ENCODE measurements at regions not wholly inside any gene's neighbourhood (a gene's known extent, or its start where the extent isn't known, plus 50 kb on each side); places are given as distances from the start of the nearest gene placed in this dataset.

- peak; percentile 30 to 45 (median 43); a peak in 5 of 6 replicates for TF ChIP-seq CTCF (IDR thresholded peaks at IDR 0.05 in 2 of 3, conservative IDR thresholded peaks at IDR 0.05 in 1 of 3; ENCODE audit: control insufficient read depth in 2 of 3, extremely low read depth in 1 of 3, insufficient read depth in 1 of 3, low read depth in 3 of 3, low read length in 3 of 3)
- TF ChIP-seq, protein P1, sequence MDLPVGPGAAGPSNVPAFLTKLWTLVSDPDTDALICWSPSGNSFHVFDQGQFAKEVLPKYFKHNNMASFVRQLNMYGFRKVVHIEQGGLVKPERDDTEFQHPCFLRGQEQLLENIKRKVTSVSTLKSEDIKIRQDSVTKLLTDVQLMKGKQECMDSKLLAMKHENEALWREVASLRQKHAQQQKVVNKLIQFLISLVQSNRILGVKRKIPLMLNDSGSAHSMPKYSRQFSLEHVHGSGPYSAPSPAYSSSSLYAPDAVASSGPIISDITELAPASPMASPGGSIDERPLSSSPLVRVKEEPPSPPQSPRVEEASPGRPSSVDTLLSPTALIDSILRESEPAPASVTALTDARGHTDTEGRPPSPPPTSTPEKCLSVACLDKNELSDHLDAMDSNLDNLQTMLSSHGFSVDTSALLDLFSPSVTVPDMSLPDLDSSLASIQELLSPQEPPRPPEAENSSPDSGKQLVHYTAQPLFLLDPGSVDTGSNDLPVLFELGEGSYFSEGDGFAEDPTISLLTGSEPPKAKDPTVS (IDR thresholded peaks at IDR 0.05; ENCODE audit: low read depth, low read length) = no peak
- TF ChIP-seq SMAD5 (IDR thresholded peaks at IDR 0.05; ENCODE audit: low read depth) = peak; percentile 58; the same call in 1 of the 2 replicates
- 0 out of 3 replicates have a peak, but pooled peaks of 1 of the 2 experiments have one; percentile 3 for TF ChIP-seq EGR1 (IDR thresholded peaks at IDR 0.05; ENCODE audit: borderline replicate concordance in 1 of 2, low read depth in 2 of 2, low read length in 2 of 2)
- peak; percentile 89 for TF ChIP-seq CBFB (IDR thresholded peaks at IDR 0.05; ENCODE audit: low read depth)
Measured at GRCh38 chr4:184282895-184283654, 65.4 kb upstream of the ENPP6 start (continued).

DNA sequence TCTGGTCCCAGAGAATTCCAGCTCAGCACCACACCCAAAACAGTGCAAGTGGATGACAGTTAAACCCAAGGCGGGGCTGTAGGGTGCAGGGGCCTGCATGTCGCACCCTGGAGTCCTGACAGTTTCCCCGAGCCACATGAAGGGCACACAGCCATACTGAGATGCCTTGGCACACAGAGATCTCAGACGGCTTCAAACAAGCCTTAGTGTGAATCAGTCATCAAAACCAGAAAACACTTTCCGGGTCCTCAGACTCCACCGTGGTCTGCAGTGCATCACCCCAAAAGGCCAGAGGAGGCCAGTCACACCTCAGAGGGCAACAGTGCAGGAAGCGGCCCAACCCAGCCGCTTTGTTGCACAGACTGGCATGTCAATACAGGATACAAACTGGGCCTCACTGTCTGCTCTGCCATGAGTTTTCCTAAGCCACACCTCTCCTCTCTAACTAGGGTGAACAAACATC is 64.6 kb upstream of the ENPP6 start:
- Histone ChIP-seq H3K9ac (ENCODE audit: control insufficient read depth, insufficient read depth, low read length) (peak overlapping the region; percentile 82), H3K4me2 (ENCODE audit: control insufficient read depth, insufficient read depth) (peak overlapping the region; percentile 77), H3K27me3 (replicated peaks in 1 of 2; ENCODE audit: control insufficient read depth in 2 of 2, insufficient read depth in 2 of 2, low read length in 1 of 2) (no peaks in the 10 kb centered on the region), H3K4me1 (ENCODE audit: control insufficient read depth, insufficient read depth, low read length) (peaks cover 69% of the 10 kb centered on the region), H3K79me2 (ENCODE audit: control insufficient read depth, insufficient read depth, low read length) (peaks cover 20% of the 10 kb centered on the region), H2AFZ (ENCODE audit: control insufficient read depth, low read depth, low read length) (no peak overlapping the region), H3K9me3 (replicated peaks; ENCODE audit: control insufficient read depth, insufficient read depth, low read length) (peaks cover 20% of the 10 kb centered on the region), H4K20me1 (ENCODE audit: control insufficient read depth, insufficient read depth) (no peaks in the 10 kb centered on the region), H3K27ac (ENCODE audit: control insufficient read depth, insufficient read depth) (peak overlapping the region; percentile 99), H3K36me3 (ENCODE audit: control insufficient read depth in 2 of 2, insufficient read depth in 2 of 2, low read length in 1 of 2) (no peaks in the 10 kb centered on the region), H3K4me3 (peak overlapping the region; percentile 25)
- RAD21 ChIA-PET (ENCODE audit: unreplicated experiment) = interaction anchor here (0.9 to 7.4 kb wide), 15 partner anchors 11 to 258 kb away, joined by 3 to 367 read pairs (median 10); partner anchors contain the start of gene IRF2
- in situ Hi-C loops (cut with MboI) = loop anchor here (5.0 to 10.0 kb wide), 3 partner anchors 65 to 453 kb away; partner anchors contain the start of gene CENPU
- CTCF ChIA-PET = interaction anchor here (1.0 to 15.5 kb wide), 14 partner anchors 14 to 254 kb away, joined by 3 to 348 read pairs (median 10); partner anchors contain the start of gene IRF2
- DNase-seq (ENCODE audit: low read depth, low spot score) (peak; percentile 80), ATAC-seq (peak; percentile 63), FAIRE-seq (peak; percentile 61)
- POLR2A ChIA-PET = interaction anchor here (0.8 to 7.5 kb wide), 13 partner anchors 9 to 302 kb away, joined by 3 to 250 read pairs (median 11); partner anchors contain the start of gene IRF2
- SMC1A ChIA-PET (ENCODE audit: uncharacterized antibody, unreplicated experiment) = interaction anchor here (0.8 to 8.5 kb wide), 24 partner anchors 9 to 254 kb away, joined by 3 to 428 read pairs (median 8); no protein-coding TSS in a partner anchor
- BruUV-seq (replicated peaks) = no TSS peak
- under 1% methylated on average over 8 of the region's 8 CpGs for WGBS (ENCODE audit: insufficient coverage, insufficient replicate concordance, low lambda C conversion rate, missing lambda C conversion rate)
- intact Hi-C loops (cut with micrococcal nuclease; ENCODE audit: unreplicated experiment) = loop anchor here (1.0 to 10.0 kb wide), 6 partner anchors 29 to 573 kb away; partner anchors contain the start of genes CASP3 and PRIMPOL
- TF ChIP-seq ZNF592 (IDR thresholded peaks at IDR 0.05) = peak; percentile 79; the same call in 1 of the 2 replicates
- TF ChIP-seq SMAD1 (IDR thresholded peaks at IDR 0.05; ENCODE audit: low read depth, partially characterized antibody) = no peak
- TF ChIP-seq, protein P2, sequence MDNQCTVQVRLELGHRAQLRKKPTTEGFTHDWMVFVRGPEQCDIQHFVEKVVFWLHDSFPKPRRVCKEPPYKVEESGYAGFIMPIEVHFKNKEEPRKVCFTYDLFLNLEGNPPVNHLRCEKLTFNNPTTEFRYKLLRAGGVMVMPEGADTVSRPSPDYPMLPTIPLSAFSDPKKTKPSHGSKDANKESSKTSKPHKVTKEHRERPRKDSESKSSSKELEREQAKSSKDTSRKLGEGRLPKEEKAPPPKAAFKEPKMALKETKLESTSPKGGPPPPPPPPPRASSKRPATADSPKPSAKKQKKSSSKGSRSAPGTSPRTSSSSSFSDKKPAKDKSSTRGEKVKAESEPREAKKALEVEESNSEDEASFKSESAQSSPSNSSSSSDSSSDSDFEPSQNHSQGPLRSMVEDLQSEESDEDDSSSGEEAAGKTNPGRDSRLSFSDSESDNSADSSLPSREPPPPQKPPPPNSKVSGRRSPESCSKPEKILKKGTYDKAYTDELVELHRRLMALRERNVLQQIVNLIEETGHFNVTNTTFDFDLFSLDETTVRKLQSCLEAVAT (IDR thresholded peaks at IDR 0.05) = no peak; the same call in 1 of the 2 replicates
- 0 out of 4 replicates have a peak, but pooled peaks of 1 of the 2 experiments have one; percentile 4 for TF ChIP-seq IKZF2 (IDR thresholded peaks at IDR 0.05)
- peak; percentile 41; the same call in 1 of the 2 replicates for TF ChIP-seq TAF1 (IDR thresholded peaks at IDR 0.05; ENCODE audit: borderline replicate concordance, low read depth, low read length)
